ENCODE measurements at regions not wholly inside any gene's neighbourhood (a gene's known extent, or its start where the extent isn't known, plus 50 kb on each side); places are given as distances from the start of the nearest gene placed in this dataset.

GRCh38 chr10:30553018-30553625 lies 76.4 kb downstream of the LYZL2 start:
- Histone ChIP-seq H3K27me3 (ENCODE audit: control insufficient read depth in 2 of 2, insufficient read depth in 2 of 2, low read length in 2 of 2) (no peaks in the 10 kb centered on the region), H3K4me1 (replicated peaks in 1 of 2; ENCODE audit: control insufficient read depth in 2 of 2, insufficient read depth in 2 of 2, low read length in 2 of 2) (peaks cover 24 to 38% of the 10 kb centered on the region in 2 experiments), H3K4me3 (peak overlapping the region; percentile 10), H3K4me2 (ENCODE audit: insufficient read depth, low read length) (peak overlapping the region; percentile 84), H3K9ac (ENCODE audit: insufficient read depth in 1 of 2, low read depth in 2 of 2, low read length in 2 of 2) (peak overlapping the region; percentile 3 to 92; a peak in 3 of 4 replicates), H3K79me2 (ENCODE audit: control insufficient read depth, insufficient read depth, low read length) (no peaks in the 10 kb centered on the region), H3K9me3 (replicated peaks; ENCODE audit: control insufficient read depth, insufficient read depth, low read depth, low read length) (no peaks in the 10 kb centered on the region), H4K20me1 (replicated peaks; ENCODE audit: control insufficient read depth, insufficient read depth, low read length) (no peaks in the 10 kb centered on the region), H3K36me3 (ENCODE audit: control insufficient read depth, insufficient read depth, low read length) (no peaks in the 10 kb centered on the region), H2AFZ (ENCODE audit: low read depth, low read length) (peak overlapping the region; percentile 97), H3K9me1 (ENCODE audit: control insufficient read depth, insufficient read depth, low read length) (no peaks in the 10 kb centered on the region), H3K27ac (ENCODE audit: extremely low read depth, low read depth, low read length) (peak overlapping the region; percentile 97)
- ATAC-seq (peak; percentile 89), DNase-seq (ENCODE audit: extremely low read depth in 1 of 4, low spot score in 3 of 4) (peak; percentile 70 to 98 (median 78)), FAIRE-seq (peak; percentile 98)
- POLR2A ChIA-PET: interaction anchor here (0.6 to 3.6 kb wide), 19 partner anchors 8 to 362 kb away, joined by 3 to 38 read pairs (median 4); partner anchors contain the start of gene MAP3K8
- no TSS peak for BruUV-seq (replicated peaks)
- intact Hi-C loops (cut with micrococcal nuclease): loop anchor here (2.0 to 5.0 kb wide), 3 partner anchors 30 to 116 kb away; no protein-coding TSS in a partner anchor
- CTCF ChIA-PET (ENCODE audit: low intra/inter-chr PET ratio): interaction anchor here (0.6 kb wide), 1 partner anchor 85 kb away, joined by 3 read pairs; no protein-coding TSS in a partner anchor
- WGBS (ENCODE audit: insufficient coverage, low coverage, missing lambda C conversion rate): 1% methylated on average over 6 of the region's 7 CpGs
- in situ Hi-C loops (cut with MboI): no loop called here
- peak in 1 of 2 experiments; percentile 59 for TF ChIP-seq NCOA2 (IDR thresholded peaks at IDR 0.05; ENCODE audit: partially characterized antibody in 2 of 2)
- TF ChIP-seq KAT7 (CRISPR knock-in tag; IDR thresholded peaks at IDR 0.05; ENCODE audit: borderline replicate concordance): no peak
- TF ChIP-seq ZFP91 (CRISPR knock-in tag; IDR thresholded peaks at IDR 0.05): no peak
- no peak; the same call in none of the 2 replicates for TF ChIP-seq EP400 (IDR thresholded peaks at IDR 0.05)
- no peak for TF ChIP-seq ZNF444 (CRISPR knock-in tag; IDR thresholded peaks at IDR 0.05)
- peak; percentile 95 for TF ChIP-seq RNF2 (IDR thresholded peaks at IDR 0.05)
- TF ChIP-seq VEZF1 (CRISPR knock-in tag; IDR thresholded peaks at IDR 0.05): peak; percentile 42
- TF ChIP-seq SFPQ (IDR thresholded peaks at IDR 0.05; ENCODE audit: low read depth, low read length): no peak
- peak; percentile 52; the same call in 1 of the 2 replicates for TF ChIP-seq TCF7 (IDR thresholded peaks at IDR 0.05; ENCODE audit: borderline replicate concordance)
- TF ChIP-seq ARID1B (IDR thresholded peaks at IDR 0.05): peak; percentile 96
- TF ChIP-seq CCAR2 (IDR thresholded peaks at IDR 0.05; ENCODE audit: low read depth, low read length): no peak
- TF ChIP-seq RBM14 (IDR thresholded peaks at IDR 0.05; ENCODE audit: borderline replicate concordance, insufficient read depth, low read depth, low read length): no peak
- no peak for TF ChIP-seq ZSCAN29 (IDR thresholded peaks at IDR 0.05)
- no peak for TF ChIP-seq IRF2 (CRISPR knock-in tag; IDR thresholded peaks at IDR 0.05)
- TF ChIP-seq ILK (tag; IDR thresholded peaks at IDR 0.05; ENCODE audit: borderline replicate concordance, low read depth): peak; percentile 53; the same call in 1 of the 2 replicates

Data from K562 (cell line).